Lung microvascular endothelial cell (primary cell): ENCODE measurements at regions not wholly inside any gene's neighbourhood (a gene's known extent, or its start where the extent isn't known, plus 50 kb on each side); places are given as distances from the start of the nearest gene placed in this dataset.

ENCODE experiments used
- DNase-seq, 2 donors: peaks; one replicate each; pipeline versions ENCODE4 v3.0.0 to v3.0.0-alpha.2; 2010; ENCODE audit warnings: low read depth in 2 of 2

- peak; percentile 39 to 86 for DNase-seq
Measured at GRCh38 chr5:74576941-74577456, 63.5 kb downstream of the ENC1 start.

GRCh38 chr5:74575741-74576538 lies 64.6 kb downstream of the ENC1 start:
- peak; percentile 69 to 92 for DNase-seq

- DNase-seq = no peak
Measured at GRCh38 chr5:74570250-74570649, 70.3 kb downstream of the ENC1 start.

GRCh38 chr5:74567411-74567995 lies 73.0 kb downstream of the ENC1 start:
- DNase-seq = no peak

GRCh38 chr5:74562122-74562521 lies 78.4 kb downstream of the ENC1 start:
- no peak for DNase-seq

- no peak for DNase-seq
Measured at GRCh38 chr5:74560245-74560644, 80.3 kb downstream of the ENC1 start.

GRCh38 chr5:74556631-74557595 lies 83.6 kb downstream of the ENC1 start:
- no peak for DNase-seq

GRCh38 chr5:74556006-74556405 lies 84.5 kb downstream of the ENC1 start:
- no peak for DNase-seq

GRCh38 chr5:74552101-74552500 lies 88.4 kb downstream of the ENC1 start:
- DNase-seq = no peak

GRCh38 chr5:74550927-74551326 lies 89.6 kb downstream of the ENC1 start:
- no peak for DNase-seq

- no peak for DNase-seq
Measured at GRCh38 chr5:74549384-74549783, 91.1 kb downstream of the ENC1 start.

GRCh38 chr5:74546796-74547195 lies 93.7 kb downstream of the ENC1 start:
- DNase-seq = no peak

- no peak for DNase-seq
Measured at GRCh38 chr5:74544811-74545210, 95.7 kb downstream of the ENC1 start.

- DNase-seq = peak; percentile 64 to 72
Measured at GRCh38 chr5:74543162-74543995, 97.1 kb downstream of the ENC1 start.

GRCh38 chr5:74542482-74542881 lies 98.0 kb downstream of the ENC1 start:
- no peak for DNase-seq

- DNase-seq = peak in 1 of 2 donors; percentile 27
Measured at GRCh38 chr5:74541381-74541781, 99.1 kb downstream of the ENC1 start.

- DNase-seq = no peak
Measured at GRCh38 chr5:74540622-74541021, 99.9 kb downstream of the ENC1 start.

- DNase-seq = no peak
Measured at GRCh38 chr5:74539986-74540385, 100.5 kb downstream of the ENC1 start.

- DNase-seq = peak; percentile 69 to 71
Measured at GRCh38 chr5:74538206-74538661, 102.3 kb downstream of the ENC1 start.

GRCh38 chr5:74536658-74537057 lies 103.9 kb downstream of the ENC1 start:
- no peak for DNase-seq

GRCh38 chr5:74535926-74536325 lies 104.6 kb downstream of the ENC1 start:
- no peak for DNase-seq
